GM23338 (cell line): ENCODE measurements at regions not wholly inside any gene's neighbourhood (a gene's known extent, or its start where the extent isn't known, plus 50 kb on each side); places are given as distances from the start of the nearest gene placed in this dataset.

Experiments
- ATAC-seq: fragments of 200-7000 bp; cut with Tn5 transposase; 3 replicates; pipeline ENCODE4 v1.9.1; 2020
- DNase-seq: peaks from one replicate; pipeline ENCODE4 v3.0.0-alpha.2; 2015; ENCODE audit warnings: low spot score
- H2AFZ ChIP-seq: fragments of 200-600 bp; sonication (generic); 2 replicates; pipeline ENCODE4 v1.8.0; 2016; ENCODE audit warnings: antibody characterized with exemption, mild to moderate bottlenecking, moderate library complexity
- H3F3A ChIP-seq: fragments of 200-600 bp; sonication (generic); replicated peaks from 2 replicates; pipeline ENCODE4 v1.8.0; 2017; ENCODE audit warnings: antibody characterized with exemption, mixed run types, low read depth
- H3K27ac ChIP-seq: fragments of 200-600 bp; sonication (generic); 2 replicates; pipeline ENCODE4 v1.6.1; 2016; ENCODE audit warnings: low read depth
- H3K27me3 ChIP-seq: fragments of 200-600 bp; sonication (generic); 2 replicates; pipeline ENCODE4 v1.8.0; 2016; ENCODE audit warnings: mild to moderate bottlenecking, mixed run types, moderate library complexity; ENCODE audit not compliant: insufficient read depth
- H3K36me3 ChIP-seq: fragments of 200-600 bp; sonication (generic); 2 replicates; pipeline ENCODE4 v1.8.0; 2016; ENCODE audit warnings: mild to moderate bottlenecking; ENCODE audit not compliant: insufficient read depth
- H3K4me1 ChIP-seq: fragments of 200-600 bp; sonication (generic); 2 replicates; pipeline ENCODE4 v1.8.0; 2016; ENCODE audit warnings: mild to moderate bottlenecking, moderate library complexity; ENCODE audit not compliant: insufficient read depth
- H3K4me2 ChIP-seq: fragments of 200-600 bp; sonication (generic); 2 replicates; pipeline ENCODE4 v1.7.1; 2017; ENCODE audit warnings: mixed run types
- H3K4me3 ChIP-seq: fragments of 200-600 bp; sonication (generic); 2 replicates; pipeline ENCODE4 v1.6.1; 2016; ENCODE audit warnings: mixed run types
- H3K79me2 ChIP-seq: fragments of 200-600 bp; sonication (generic); replicated peaks from 2 replicates; pipeline ENCODE4 v1.8.0; 2017; ENCODE audit warnings: mild to moderate bottlenecking; ENCODE audit not compliant: insufficient read depth
- H3K9me2 ChIP-seq: fragments of 200-600 bp; sonication (generic); 2 replicates; pipeline ENCODE4 v1.8.0; 2017; ENCODE audit not compliant: insufficient read depth
- H4K20me1 ChIP-seq: fragments of 200-600 bp; sonication (generic); replicated peaks from 2 replicates; pipeline ENCODE4 v1.8.0; 2017; ENCODE audit warnings: mild to moderate bottlenecking; ENCODE audit not compliant: insufficient read depth
- H3K27ac Mint-ChIP-seq: 2 replicates; pipeline ENCODE4 v1.8.0; 2020; ENCODE audit warnings: inconsistent platforms, mild to moderate bottlenecking, moderate library complexity, mixed read lengths
- H3K27me3 Mint-ChIP-seq: 3 replicates; pipeline ENCODE4 v1.8.0; 2022; ENCODE audit warnings: low read depth, mild to moderate bottlenecking, moderate library complexity, mixed read lengths, inconsistent platforms; ENCODE audit not compliant: insufficient read depth, poor library complexity
- H3K36me3 Mint-ChIP-seq: 3 replicates; pipeline ENCODE4 v1.8.0; 2021; ENCODE audit warnings: low read depth, mild to moderate bottlenecking, inconsistent platforms, moderate library complexity, mixed read lengths
- H3K4me1 Mint-ChIP-seq: 3 replicates; pipeline ENCODE4 v1.8.0; 2020; ENCODE audit warnings: mild to moderate bottlenecking, inconsistent platforms, mixed read lengths
- H3K4me3 Mint-ChIP-seq: 3 replicates; pipeline ENCODE4 v1.8.0; 2021; ENCODE audit warnings: moderate library complexity, mild to moderate bottlenecking, inconsistent platforms, mixed read lengths
- H3K9me3 Mint-ChIP-seq: 3 replicates; pipeline ENCODE4 v1.8.0; 2020; ENCODE audit warnings: moderate library complexity, mild to moderate bottlenecking, inconsistent platforms, mixed read lengths
- CREB1 ChIP-seq: fragments of 250-450 bp; sonication (Bioruptor Pico); IDR thresholded peaks from 2 replicates; pipeline ENCODE4 v1.5.0; 2020; ENCODE audit warnings: low read depth, mild to moderate bottlenecking, moderate library complexity
- ETS1 ChIP-seq: IDR thresholded peaks from 2 replicates; pipeline ENCODE4 v1.6.1; 2016; ENCODE audit warnings: antibody characterized with exemption
- EZH2 ChIP-seq: fragments of 200-600 bp; sonication (generic); IDR thresholded peaks from one replicate; pipeline ENCODE4 v1.8.0; 2017; ENCODE audit warnings: antibody characterized with exemption, mild to moderate bottlenecking, low read depth; ENCODE audit not compliant: unreplicated experiment
- EZH2phosphoT487 ChIP-seq: fragments of 200-600 bp; sonication (generic); IDR thresholded peaks from one replicate; pipeline ENCODE4 v1.8.1; 2018; ENCODE audit warnings: antibody characterized with exemption; ENCODE audit not compliant: unreplicated experiment
- JUNB ChIP-seq: IDR thresholded peaks from one replicate; pipeline ENCODE4 v1.6.1; 2016; ENCODE audit warnings: antibody characterized with exemption; ENCODE audit not compliant: unreplicated experiment
- NANOG ChIP-seq: IDR thresholded peaks from 2 replicates; pipeline ENCODE4 v1.6.1; 2016; ENCODE audit warnings: antibody characterized with exemption, borderline replicate concordance
- POLR2AphosphoS5 ChIP-seq: IDR thresholded peaks from 2 replicates; pipeline ENCODE4 v1.6.1; 2016; ENCODE audit warnings: antibody characterized with exemption, low read depth
- REST ChIP-seq: IDR thresholded peaks from one replicate; pipeline ENCODE4 v1.6.1; 2018; ENCODE audit warnings: antibody characterized with exemption; ENCODE audit not compliant: unreplicated experiment
- STAT1 ChIP-seq: IDR thresholded peaks from one replicate; pipeline ENCODE4 v1.6.1; 2016; ENCODE audit warnings: antibody characterized with exemption; ENCODE audit not compliant: unreplicated experiment
- ZNF114 ChIP-seq: fragments of 250-450 bp; sonication (Bioruptor Pico); IDR thresholded peaks from 2 replicates; pipeline ENCODE4 v1.5.0; 2020; ENCODE audit warnings: mild to moderate bottlenecking, moderate library complexity
- ZNF331 ChIP-seq: fragments of 250-450 bp; sonication (Bioruptor Pico); IDR thresholded peaks from 2 replicates; pipeline ENCODE4 v1.5.0; 2020; ENCODE audit warnings: low read depth, mild to moderate bottlenecking, moderate library complexity
- TF ChIP-seq, protein P1 (sequence below): fragments of 250-450 bp; sonication (Bioruptor Pico); IDR thresholded peaks from 2 replicates; pipeline ENCODE4 v1.5.0; 2020; ENCODE audit warnings: mild to moderate bottlenecking, moderate library complexity
- TF ChIP-seq, protein P2 (sequence below), 2 experiments: fragments of 200-600 bp in 1 of 2; sonication (generic) in 1 of 2; conservative IDR thresholded peaks; 2 replicates each; pipeline versions ENCODE4 v1.5.1 to v1.6.1; 2016 to 2017; ENCODE audit warnings: antibody characterized with exemption in 2 of 2, low read depth in 2 of 2, mild to moderate bottlenecking in 2 of 2, moderate library complexity in 1 of 2

GRCh38 chr17:73933871-73934270 is 269.6 kb upstream of the RPL38 start:
- TF ChIP-seq EZH2 (no peak), NANOG (no peak), EZH2phosphoT487 (no peak), ZNF331 (CRISPR knock-in tag) (no peak), ZNF114 (no peak), CREB1 (CRISPR knock-in tag) (no peak), STAT1 (no peak), POLR2AphosphoS5 (no peak), ETS1 (no peak), REST (no peak), JUNB (no peak)
- TF ChIP-seq, protein P1, sequence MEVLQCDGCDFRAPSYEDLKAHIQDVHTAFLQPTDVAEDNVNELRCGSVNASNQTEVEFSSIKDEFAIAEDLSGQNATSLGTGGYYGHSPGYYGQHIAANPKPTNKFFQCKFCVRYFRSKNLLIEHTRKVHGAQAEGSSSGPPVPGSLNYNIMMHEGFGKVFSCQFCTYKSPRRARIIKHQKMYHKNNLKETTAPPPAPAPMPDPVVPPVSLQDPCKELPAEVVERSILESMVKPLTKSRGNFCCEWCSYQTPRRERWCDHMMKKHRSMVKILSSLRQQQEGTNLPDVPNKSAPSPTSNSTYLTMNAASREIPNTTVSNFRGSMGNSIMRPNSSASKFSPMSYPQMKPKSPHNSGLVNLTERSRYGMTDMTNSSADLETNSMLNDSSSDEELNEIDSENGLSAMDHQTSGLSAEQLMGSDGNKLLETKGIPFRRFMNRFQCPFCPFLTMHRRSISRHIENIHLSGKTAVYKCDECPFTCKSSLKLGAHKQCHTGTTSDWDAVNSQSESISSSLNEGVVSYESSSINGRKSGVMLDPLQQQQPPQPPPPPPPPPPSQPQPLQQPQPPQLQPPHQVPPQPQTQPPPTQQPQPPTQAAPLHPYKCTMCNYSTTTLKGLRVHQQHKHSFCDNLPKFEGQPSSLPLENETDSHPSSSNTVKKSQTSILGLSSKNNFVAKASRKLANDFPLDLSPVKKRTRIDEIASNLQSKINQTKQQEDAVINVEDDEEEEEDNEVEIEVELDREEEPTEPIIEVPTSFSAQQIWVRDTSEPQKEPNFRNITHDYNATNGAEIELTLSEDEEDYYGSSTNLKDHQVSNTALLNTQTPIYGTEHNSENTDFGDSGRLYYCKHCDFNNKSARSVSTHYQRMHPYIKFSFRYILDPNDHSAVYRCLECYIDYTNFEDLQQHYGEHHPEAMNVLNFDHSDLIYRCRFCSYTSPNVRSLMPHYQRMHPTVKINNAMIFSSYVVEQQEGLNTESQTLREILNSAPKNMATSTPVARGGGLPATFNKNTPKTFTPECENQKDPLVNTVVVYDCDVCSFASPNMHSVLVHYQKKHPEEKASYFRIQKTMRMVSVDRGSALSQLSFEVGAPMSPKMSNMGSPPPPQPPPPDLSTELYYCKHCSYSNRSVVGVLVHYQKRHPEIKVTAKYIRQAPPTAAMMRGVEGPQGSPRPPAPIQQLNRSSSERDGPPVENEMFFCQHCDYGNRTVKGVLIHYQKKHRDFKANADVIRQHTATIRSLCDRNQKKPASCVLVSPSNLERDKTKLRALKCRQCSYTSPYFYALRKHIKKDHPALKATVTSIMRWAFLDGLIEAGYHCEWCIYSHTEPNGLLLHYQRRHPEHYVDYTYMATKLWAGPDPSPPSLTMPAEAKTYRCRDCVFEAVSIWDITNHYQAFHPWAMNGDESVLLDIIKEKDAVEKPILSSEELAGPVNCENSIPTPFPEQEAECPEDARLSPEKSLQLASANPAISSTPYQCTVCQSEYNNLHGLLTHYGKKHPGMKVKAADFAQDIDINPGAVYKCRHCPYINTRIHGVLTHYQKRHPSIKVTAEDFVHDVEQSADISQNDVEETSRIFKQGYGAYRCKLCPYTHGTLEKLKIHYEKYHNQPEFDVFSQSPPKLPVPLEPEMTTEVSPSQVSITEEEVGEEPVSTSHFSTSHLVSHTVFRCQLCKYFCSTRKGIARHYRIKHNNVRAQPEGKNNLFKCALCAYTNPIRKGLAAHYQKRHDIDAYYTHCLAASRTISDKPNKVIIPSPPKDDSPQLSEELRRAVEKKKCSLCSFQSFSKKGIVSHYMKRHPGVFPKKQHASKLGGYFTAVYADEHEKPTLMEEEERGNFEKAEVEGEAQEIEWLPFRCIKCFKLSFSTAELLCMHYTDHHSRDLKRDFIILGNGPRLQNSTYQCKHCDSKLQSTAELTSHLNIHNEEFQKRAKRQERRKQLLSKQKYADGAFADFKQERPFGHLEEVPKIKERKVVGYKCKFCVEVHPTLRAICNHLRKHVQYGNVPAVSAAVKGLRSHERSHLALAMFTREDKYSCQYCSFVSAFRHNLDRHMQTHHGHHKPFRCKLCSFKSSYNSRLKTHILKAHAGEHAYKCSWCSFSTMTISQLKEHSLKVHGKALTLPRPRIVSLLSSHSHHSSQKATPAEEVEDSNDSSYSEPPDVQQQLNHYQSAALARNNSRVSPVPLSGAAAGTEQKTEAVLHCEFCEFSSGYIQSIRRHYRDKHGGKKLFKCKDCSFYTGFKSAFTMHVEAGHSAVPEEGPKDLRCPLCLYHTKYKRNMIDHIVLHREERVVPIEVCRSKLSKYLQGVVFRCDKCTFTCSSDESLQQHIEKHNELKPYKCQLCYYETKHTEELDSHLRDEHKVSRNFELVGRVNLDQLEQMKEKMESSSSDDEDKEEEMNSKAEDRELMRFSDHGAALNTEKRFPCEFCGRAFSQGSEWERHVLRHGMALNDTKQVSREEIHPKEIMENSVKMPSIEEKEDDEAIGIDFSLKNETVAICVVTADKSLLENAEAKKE: no peak
- TF ChIP-seq, protein P2, sequence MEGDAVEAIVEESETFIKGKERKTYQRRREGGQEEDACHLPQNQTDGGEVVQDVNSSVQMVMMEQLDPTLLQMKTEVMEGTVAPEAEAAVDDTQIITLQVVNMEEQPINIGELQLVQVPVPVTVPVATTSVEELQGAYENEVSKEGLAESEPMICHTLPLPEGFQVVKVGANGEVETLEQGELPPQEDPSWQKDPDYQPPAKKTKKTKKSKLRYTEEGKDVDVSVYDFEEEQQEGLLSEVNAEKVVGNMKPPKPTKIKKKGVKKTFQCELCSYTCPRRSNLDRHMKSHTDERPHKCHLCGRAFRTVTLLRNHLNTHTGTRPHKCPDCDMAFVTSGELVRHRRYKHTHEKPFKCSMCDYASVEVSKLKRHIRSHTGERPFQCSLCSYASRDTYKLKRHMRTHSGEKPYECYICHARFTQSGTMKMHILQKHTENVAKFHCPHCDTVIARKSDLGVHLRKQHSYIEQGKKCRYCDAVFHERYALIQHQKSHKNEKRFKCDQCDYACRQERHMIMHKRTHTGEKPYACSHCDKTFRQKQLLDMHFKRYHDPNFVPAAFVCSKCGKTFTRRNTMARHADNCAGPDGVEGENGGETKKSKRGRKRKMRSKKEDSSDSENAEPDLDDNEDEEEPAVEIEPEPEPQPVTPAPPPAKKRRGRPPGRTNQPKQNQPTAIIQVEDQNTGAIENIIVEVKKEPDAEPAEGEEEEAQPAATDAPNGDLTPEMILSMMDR (conservative IDR thresholded peaks at IDR 0.05; ENCODE audit: low read depth in 2 of 2): no peak
- no peaks in the 10 kb centered on the region for H3F3A ChIP-seq
- no peaks in the 10 kb centered on the region for H3K79me2 ChIP-seq
- Mint-ChIP-seq H3K9me3 (no peaks in the 10 kb centered on the region), H3K27me3 (peaks cover 5% of the 10 kb centered on the region), H3K27ac (no peak overlapping the region), H3K4me3 (no peak overlapping the region), H3K36me3 (no peaks in the 10 kb centered on the region), H3K4me1 (peaks cover 8% of the 10 kb centered on the region)
- H3K27ac ChIP-seq: no peak overlapping the region
- H3K36me3 ChIP-seq: no peaks in the 10 kb centered on the region
- H2AFZ ChIP-seq: no peak overlapping the region
- H3K4me3 ChIP-seq: no peak overlapping the region
- no peak for ATAC-seq
- no peaks in the 10 kb centered on the region for H4K20me1 ChIP-seq
- peaks cover 4% of the 10 kb centered on the region; the same call in 1 of the 2 replicates for H3K4me1 ChIP-seq
- H3K4me2 ChIP-seq: no peak overlapping the region
- no peaks in the 10 kb centered on the region for H3K27me3 ChIP-seq
- DNase-seq: peak; percentile 25
- peaks cover 13% of the 10 kb centered on the region; the same call in 1 of the 2 replicates for H3K9me2 ChIP-seq
